CD4-positive, alpha-beta T cell (primary cell): ENCODE measurements at regions not wholly inside any gene's neighbourhood (a gene's known extent, or its start where the extent isn't known, plus 50 kb on each side); places are given as distances from the start of the nearest gene placed in this dataset.
"Not testable (repeated sequence)": the region's sequence is repeated elsewhere in the genome, so short reads cannot be mapped to it uniquely, and the experiment has no call there.

Experiments used
- ATAC-seq: fragments of 200-7000 bp; cut with Tn5 transposase; one replicate; pipeline ENCODE4 v1.10.0; 2022; ENCODE audit warnings: mild to moderate bottlenecking; ENCODE audit not compliant: poor library complexity
- CTCF ChIA-PET: fragments of 350-600 bp; sonication (Branson Sonifier 250); formaldehyde crosslinking; loops from one replicate; lab custom pipeline; 2021; ENCODE audit warnings: antibody characterized with exemption, inconsistent platforms; lab: Charles Lee
- POLR2A ChIA-PET: fragments of 350-600 bp; sonication (Branson Sonifier 250); formaldehyde crosslinking; loops from one replicate; lab custom pipeline; 2021; ENCODE audit warnings: antibody characterized with exemption, inconsistent platforms; lab: Charles Lee
- DNase-seq, 14 experiments: peaks; one replicate each; pipeline ENCODE4 v3.0.0-alpha.2; 2013 to 2020; ENCODE audit warnings: mixed read lengths in 2 of 14
- H3K27ac ChIP-seq, 2 donors: one replicate each; pipeline versions ENCODE4 v1.5.1 to v1.7.0; 2013; ENCODE audit warnings: low read length in 2 of 2, low read depth in 1 of 2, mild to moderate bottlenecking in 1 of 2
- H3K27me3 ChIP-seq, 2 experiments: 1 replicate in 1 of 2; 2 replicates in 1 of 2; pipeline versions ENCODE4 v1.6.1 to v1.7.0; 2013; ENCODE audit warnings: low read length in 2 of 2, control low read depth in 1 of 2, mild to moderate bottlenecking in 1 of 2, moderate library complexity in 1 of 2; ENCODE audit not compliant: insufficient read depth in 2 of 2, control insufficient read depth in 1 of 2
- H3K36me3 ChIP-seq: one replicate; pipeline ENCODE4 v1.6.1; 2013; ENCODE audit warnings: low read length, control low read depth; ENCODE audit not compliant: insufficient read depth
- H3K4me1 ChIP-seq: one replicate; pipeline ENCODE4 v1.6.1; 2013; ENCODE audit warnings: low read length, control low read depth; ENCODE audit not compliant: insufficient read depth
- H3K4me3 ChIP-seq: one replicate; pipeline ENCODE4 v1.5.1; 2013; ENCODE audit warnings: mild to moderate bottlenecking, low read length, moderate library complexity
- H3K9me3 ChIP-seq, 2 experiments: 1 replicate in 1 of 2; 2 replicates in 1 of 2; pipeline versions ENCODE4 v1.6.1 to v1.7.0; 2013; ENCODE audit warnings: low read length in 2 of 2, mild to moderate bottlenecking in 2 of 2, control low read depth in 1 of 2, moderate library complexity in 1 of 2; ENCODE audit not compliant: control insufficient read depth in 1 of 2, insufficient read depth in 1 of 2
- H3K27ac Mint-ChIP-seq: one replicate; pipeline ENCODE4 v1.8.0; 2020; ENCODE audit warnings: mixed read lengths
- H3K27me3 Mint-ChIP-seq: one replicate; pipeline ENCODE4 v1.8.0; 2021; ENCODE audit warnings: mixed read lengths
- H3K36me3 Mint-ChIP-seq: one replicate; pipeline ENCODE4 v1.8.0; 2021; ENCODE audit warnings: low read depth, mixed read lengths
- H3K4me1 Mint-ChIP-seq: one replicate; pipeline ENCODE4 v1.8.0; 2021; ENCODE audit warnings: low read depth, mixed read lengths
- H3K4me3 Mint-ChIP-seq: one replicate; pipeline ENCODE4 v1.8.0; 2020; ENCODE audit warnings: mild to moderate bottlenecking, mixed read lengths
- H3K9me3 Mint-ChIP-seq: one replicate; pipeline ENCODE4 v1.8.0; 2020; ENCODE audit warnings: mixed read lengths
- intact Hi-C, 2 experiments: fragments of 100-400 bp; cut with DNase I in 1 of 2; cut with micrococcal nuclease in 1 of 2; formaldehyde crosslinking; loops; one replicate each; pipeline versions ENCODE4 v1.15.1 to v1.9.0; 2023 to 2025; cut with DNase I, micrococcal nuclease
- TF ChIP-seq, protein P1 (sequence below): fragments of 200-600 bp; IDR thresholded peaks from one replicate; pipeline ENCODE4 v1.8.0; 2022; ENCODE audit warnings: antibody characterized with exemption, mild to moderate bottlenecking

DNA sequence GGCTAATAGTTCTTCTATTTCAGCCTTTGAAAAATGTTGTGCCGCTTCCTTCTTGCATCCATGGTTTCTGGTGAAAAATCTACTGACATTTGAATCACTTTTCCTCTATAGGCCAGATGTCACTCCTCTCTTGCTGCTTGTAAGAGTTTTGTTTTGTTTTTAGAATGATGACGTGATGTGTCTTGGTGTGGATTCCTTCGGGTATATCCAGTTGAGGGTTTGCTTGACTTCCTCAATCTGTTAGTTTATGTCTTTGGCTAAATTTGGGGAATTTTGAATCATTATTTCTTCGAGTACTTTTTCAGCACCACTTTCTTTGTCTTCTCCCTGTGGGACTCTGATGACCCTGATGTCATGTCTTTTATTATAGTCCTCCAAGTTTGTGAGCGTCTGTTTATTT is 175.5 kb downstream of the MYLK4 start:
- no peak overlapping the region for H3K27ac ChIP-seq
- POLR2A ChIA-PET = no interaction called here
- H3K36me3 ChIP-seq = no peaks in the 10 kb centered on the region
- CTCF ChIA-PET = no interaction called here
- H3K4me1 Mint-ChIP-seq = no peaks in the 10 kb centered on the region
- no peaks in the 10 kb centered on the region for H3K4me1 ChIP-seq
- no peak overlapping the region for H3K27ac Mint-ChIP-seq
- TF ChIP-seq, protein P1, sequence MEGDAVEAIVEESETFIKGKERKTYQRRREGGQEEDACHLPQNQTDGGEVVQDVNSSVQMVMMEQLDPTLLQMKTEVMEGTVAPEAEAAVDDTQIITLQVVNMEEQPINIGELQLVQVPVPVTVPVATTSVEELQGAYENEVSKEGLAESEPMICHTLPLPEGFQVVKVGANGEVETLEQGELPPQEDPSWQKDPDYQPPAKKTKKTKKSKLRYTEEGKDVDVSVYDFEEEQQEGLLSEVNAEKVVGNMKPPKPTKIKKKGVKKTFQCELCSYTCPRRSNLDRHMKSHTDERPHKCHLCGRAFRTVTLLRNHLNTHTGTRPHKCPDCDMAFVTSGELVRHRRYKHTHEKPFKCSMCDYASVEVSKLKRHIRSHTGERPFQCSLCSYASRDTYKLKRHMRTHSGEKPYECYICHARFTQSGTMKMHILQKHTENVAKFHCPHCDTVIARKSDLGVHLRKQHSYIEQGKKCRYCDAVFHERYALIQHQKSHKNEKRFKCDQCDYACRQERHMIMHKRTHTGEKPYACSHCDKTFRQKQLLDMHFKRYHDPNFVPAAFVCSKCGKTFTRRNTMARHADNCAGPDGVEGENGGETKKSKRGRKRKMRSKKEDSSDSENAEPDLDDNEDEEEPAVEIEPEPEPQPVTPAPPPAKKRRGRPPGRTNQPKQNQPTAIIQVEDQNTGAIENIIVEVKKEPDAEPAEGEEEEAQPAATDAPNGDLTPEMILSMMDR = no peak
- no peaks in the 10 kb centered on the region for H3K36me3 Mint-ChIP-seq
- intact Hi-C loops = no loop called here
- peaks cover 0 to 3% of the 10 kb centered on the region in 2 experiments for H3K27me3 ChIP-seq
- DNase-seq (no peak), ATAC-seq (no peak)
- H3K9me3 ChIP-seq = no peaks in the 10 kb centered on the region
- no peak overlapping the region for H3K4me3 ChIP-seq
- peaks cover 29% of the 10 kb centered on the region for H3K27me3 Mint-ChIP-seq
- H3K4me3 Mint-ChIP-seq = no peak overlapping the region
- peaks cover 6% of the 10 kb centered on the region for H3K9me3 Mint-ChIP-seq

DNA sequence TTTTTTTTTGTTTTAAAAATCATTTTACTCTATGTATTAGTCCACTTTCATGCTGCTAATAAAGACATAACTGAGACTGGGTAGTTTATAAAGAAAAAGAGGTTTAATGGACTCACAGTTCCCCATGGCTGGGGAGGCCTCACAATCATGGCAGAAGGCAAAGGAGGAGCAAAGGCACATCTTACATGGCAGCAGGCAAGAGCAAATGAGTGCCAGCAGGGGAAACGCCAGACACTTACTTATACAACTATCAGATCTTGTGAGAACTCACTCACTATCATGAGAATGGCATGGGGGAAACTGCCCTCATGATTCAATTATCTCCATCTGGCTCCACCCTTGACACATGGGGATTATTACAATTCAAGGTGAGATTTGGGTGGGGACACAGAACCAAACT is 181.3 kb downstream of the MYLK4 start:
- H3K36me3 Mint-ChIP-seq, ATAC-seq, DNase-seq, H3K4me3 Mint-ChIP-seq, H3K36me3 ChIP-seq, H3K4me1 Mint-ChIP-seq, H3K4me1 ChIP-seq, H3K9me3 ChIP-seq, H3K27me3 ChIP-seq, H3K9me3 Mint-ChIP-seq, CTCF ChIA-PET, H3K27me3 Mint-ChIP-seq, H3K4me3 ChIP-seq, H3K27ac Mint-ChIP-seq, POLR2A ChIA-PET, H3K27ac ChIP-seq, intact Hi-C loops: not testable (repeated sequence)

GRCh38 chr6:2566048-2566447 is 184.7 kb downstream of the MYLK4 start:
- Mint-ChIP-seq H3K9me3 (no peaks in the 10 kb centered on the region), H3K27me3 (peaks cover under 1% of the 10 kb centered on the region), H3K36me3 (no peaks in the 10 kb centered on the region), H3K27ac (no peak overlapping the region), H3K4me1 (peaks cover 5% of the 10 kb centered on the region), H3K4me3 (no peak overlapping the region)
- intact Hi-C loops = no loop called here
- Histone ChIP-seq H3K4me3 (no peak overlapping the region), H3K36me3 (no peaks in the 10 kb centered on the region), H3K27me3 (no peaks in the 10 kb centered on the region), H3K27ac (no peak overlapping the region), H3K4me1 (peaks cover 4% of the 10 kb centered on the region), H3K9me3 (no peaks in the 10 kb centered on the region)
- ChIA-PET POLR2A (no interaction called here), CTCF (no interaction called here)
- DNase-seq (no peak), ATAC-seq (no peak)
- TF ChIP-seq, protein P1 = no peak

DNA sequence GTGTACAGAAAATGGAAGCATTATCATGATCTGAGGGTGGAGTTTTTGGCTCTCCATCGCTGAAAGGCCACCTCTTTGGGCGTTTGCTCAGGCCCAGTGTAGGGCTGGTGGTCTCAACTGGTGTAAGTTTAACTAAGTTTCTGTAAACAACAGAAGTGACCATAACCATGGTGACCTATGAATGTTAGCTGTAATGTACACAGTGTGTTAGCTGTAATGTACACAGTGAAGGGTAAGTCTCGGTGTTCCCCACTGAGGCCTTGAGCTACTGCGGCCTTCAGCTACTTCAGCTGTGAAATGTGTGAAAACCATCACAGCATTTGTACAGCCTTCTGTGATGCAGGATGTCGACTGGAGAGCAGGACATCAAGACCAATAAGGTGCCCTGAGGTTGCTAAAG is 185.2 kb downstream of the MYLK4 start:
- TF ChIP-seq, protein P1 = no peak
- Histone ChIP-seq H3K27ac (no peak overlapping the region), H3K27me3 (no peaks in the 10 kb centered on the region), H3K9me3 (no peaks in the 10 kb centered on the region), H3K4me1 (peaks cover 4% of the 10 kb centered on the region), H3K36me3 (no peaks in the 10 kb centered on the region), H3K4me3 (no peak overlapping the region)
- H3K27ac Mint-ChIP-seq = no peak overlapping the region
- ChIA-PET CTCF (no interaction called here), POLR2A (no interaction called here)
- DNase-seq (no peak), ATAC-seq (no peak)
- H3K4me1 Mint-ChIP-seq = peaks cover 5% of the 10 kb centered on the region
- H3K36me3 Mint-ChIP-seq = no peaks in the 10 kb centered on the region
- H3K27me3 Mint-ChIP-seq = peaks cover 4% of the 10 kb centered on the region
- H3K4me3 Mint-ChIP-seq = no peak overlapping the region
- H3K9me3 Mint-ChIP-seq = no peaks in the 10 kb centered on the region
- intact Hi-C loops = no loop called here
